ENCODE measurements at regions not wholly inside any gene's neighbourhood (a gene's known extent, or its start where the extent isn't known, plus 50 kb on each side); places are given as distances from the start of the nearest gene placed in this dataset.

DNA sequence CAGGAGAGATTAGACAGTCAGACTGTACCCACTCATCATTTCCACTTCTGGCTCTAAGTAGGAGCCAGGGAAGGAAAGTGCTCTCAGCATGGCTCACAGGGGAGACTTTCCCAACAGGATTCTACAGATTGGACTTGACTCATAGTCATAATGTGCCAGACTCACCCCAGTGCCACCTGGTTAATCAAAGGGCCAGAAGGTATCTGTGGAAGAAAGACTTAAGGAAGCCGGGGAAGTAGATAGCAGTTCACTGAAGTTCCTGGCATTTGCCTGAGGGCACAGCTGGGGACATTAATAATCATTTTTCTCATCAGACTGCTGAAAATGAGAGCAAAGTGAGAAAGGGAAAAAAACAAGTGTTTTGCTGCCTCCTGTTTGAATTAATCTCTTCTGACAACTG lies 717.5 kb downstream of the TUSC7 start (continued):
- TF ChIP-seq, protein P1, sequence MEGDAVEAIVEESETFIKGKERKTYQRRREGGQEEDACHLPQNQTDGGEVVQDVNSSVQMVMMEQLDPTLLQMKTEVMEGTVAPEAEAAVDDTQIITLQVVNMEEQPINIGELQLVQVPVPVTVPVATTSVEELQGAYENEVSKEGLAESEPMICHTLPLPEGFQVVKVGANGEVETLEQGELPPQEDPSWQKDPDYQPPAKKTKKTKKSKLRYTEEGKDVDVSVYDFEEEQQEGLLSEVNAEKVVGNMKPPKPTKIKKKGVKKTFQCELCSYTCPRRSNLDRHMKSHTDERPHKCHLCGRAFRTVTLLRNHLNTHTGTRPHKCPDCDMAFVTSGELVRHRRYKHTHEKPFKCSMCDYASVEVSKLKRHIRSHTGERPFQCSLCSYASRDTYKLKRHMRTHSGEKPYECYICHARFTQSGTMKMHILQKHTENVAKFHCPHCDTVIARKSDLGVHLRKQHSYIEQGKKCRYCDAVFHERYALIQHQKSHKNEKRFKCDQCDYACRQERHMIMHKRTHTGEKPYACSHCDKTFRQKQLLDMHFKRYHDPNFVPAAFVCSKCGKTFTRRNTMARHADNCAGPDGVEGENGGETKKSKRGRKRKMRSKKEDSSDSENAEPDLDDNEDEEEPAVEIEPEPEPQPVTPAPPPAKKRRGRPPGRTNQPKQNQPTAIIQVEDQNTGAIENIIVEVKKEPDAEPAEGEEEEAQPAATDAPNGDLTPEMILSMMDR (conservative IDR thresholded peaks at IDR 0.05; ENCODE audit: low read depth in 2 of 2) = no peak
- no peak for TF ChIP-seq CREB1 (CRISPR knock-in tag; IDR thresholded peaks at IDR 0.05; ENCODE audit: low read depth)
- no peak for TF ChIP-seq ZNF331 (CRISPR knock-in tag; IDR thresholded peaks at IDR 0.05; ENCODE audit: low read depth)
- TF ChIP-seq EZH2 (IDR thresholded peaks at IDR 0.05; ENCODE audit: low read depth, unreplicated experiment) = no peak
- TF ChIP-seq, protein P2, sequence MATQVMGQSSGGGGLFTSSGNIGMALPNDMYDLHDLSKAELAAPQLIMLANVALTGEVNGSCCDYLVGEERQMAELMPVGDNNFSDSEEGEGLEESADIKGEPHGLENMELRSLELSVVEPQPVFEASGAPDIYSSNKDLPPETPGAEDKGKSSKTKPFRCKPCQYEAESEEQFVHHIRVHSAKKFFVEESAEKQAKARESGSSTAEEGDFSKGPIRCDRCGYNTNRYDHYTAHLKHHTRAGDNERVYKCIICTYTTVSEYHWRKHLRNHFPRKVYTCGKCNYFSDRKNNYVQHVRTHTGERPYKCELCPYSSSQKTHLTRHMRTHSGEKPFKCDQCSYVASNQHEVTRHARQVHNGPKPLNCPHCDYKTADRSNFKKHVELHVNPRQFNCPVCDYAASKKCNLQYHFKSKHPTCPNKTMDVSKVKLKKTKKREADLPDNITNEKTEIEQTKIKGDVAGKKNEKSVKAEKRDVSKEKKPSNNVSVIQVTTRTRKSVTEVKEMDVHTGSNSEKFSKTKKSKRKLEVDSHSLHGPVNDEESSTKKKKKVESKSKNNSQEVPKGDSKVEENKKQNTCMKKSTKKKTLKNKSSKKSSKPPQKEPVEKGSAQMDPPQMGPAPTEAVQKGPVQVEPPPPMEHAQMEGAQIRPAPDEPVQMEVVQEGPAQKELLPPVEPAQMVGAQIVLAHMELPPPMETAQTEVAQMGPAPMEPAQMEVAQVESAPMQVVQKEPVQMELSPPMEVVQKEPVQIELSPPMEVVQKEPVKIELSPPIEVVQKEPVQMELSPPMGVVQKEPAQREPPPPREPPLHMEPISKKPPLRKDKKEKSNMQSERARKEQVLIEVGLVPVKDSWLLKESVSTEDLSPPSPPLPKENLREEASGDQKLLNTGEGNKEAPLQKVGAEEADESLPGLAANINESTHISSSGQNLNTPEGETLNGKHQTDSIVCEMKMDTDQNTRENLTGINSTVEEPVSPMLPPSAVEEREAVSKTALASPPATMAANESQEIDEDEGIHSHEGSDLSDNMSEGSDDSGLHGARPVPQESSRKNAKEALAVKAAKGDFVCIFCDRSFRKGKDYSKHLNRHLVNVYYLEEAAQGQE (IDR thresholded peaks at IDR 0.05; ENCODE audit: unreplicated experiment) = no peak
- TF ChIP-seq EZH2phosphoT487 (IDR thresholded peaks at IDR 0.05; ENCODE audit: unreplicated experiment) = no peak
- TF ChIP-seq STAT1 (IDR thresholded peaks at IDR 0.05; ENCODE audit: unreplicated experiment) = no peak
- TF ChIP-seq ZNF114 (CRISPR knock-in tag; IDR thresholded peaks at IDR 0.05) = no peak
- TF ChIP-seq NANOG (IDR thresholded peaks at IDR 0.05; ENCODE audit: borderline replicate concordance) = no peak

DNA sequence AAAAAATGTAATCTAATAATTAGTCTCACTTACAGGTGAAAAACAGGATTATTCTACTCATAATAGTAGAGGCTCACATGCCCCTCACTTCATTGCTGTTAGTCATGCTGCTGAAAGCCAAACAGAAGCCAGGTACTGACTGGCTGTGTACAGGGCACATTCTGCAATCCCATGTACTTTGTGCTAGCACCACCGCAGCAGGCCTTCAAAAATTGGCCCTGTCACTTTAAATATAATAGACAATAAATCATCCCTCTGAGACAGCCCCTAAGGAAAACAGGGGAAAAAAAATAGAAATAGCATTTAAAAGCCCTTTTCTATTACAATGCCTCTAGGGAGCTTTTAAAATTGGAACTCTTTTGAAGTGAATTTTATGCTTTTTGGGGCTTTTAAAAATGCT lies 723.8 kb downstream of the TUSC7 start:
- H3K27me3 ChIP-seq (ENCODE audit: insufficient read depth) = no peaks in the 10 kb centered on the region
- no peaks in the 10 kb centered on the region for H3F3A ChIP-seq (replicated peaks; ENCODE audit: low read depth)
- no peaks in the 10 kb centered on the region for H3K9me2 ChIP-seq (ENCODE audit: insufficient read depth)
- H3K4me3 ChIP-seq = no peak overlapping the region
- H4K20me1 ChIP-seq (replicated peaks; ENCODE audit: insufficient read depth) = no peaks in the 10 kb centered on the region
- DNase-seq (ENCODE audit: low spot score) (no peak), ATAC-seq (no peak)
- no peak overlapping the region for H3K4me2 ChIP-seq
- H3K4me1 ChIP-seq (ENCODE audit: insufficient read depth) = no peaks in the 10 kb centered on the region; the same call in 1 of the 2 replicates
- H3K9me3 Mint-ChIP-seq = no peaks in the 10 kb centered on the region
- H3K4me3 Mint-ChIP-seq = no peak overlapping the region
- H3K36me3 Mint-ChIP-seq (ENCODE audit: low read depth) = no peaks in the 10 kb centered on the region
- no peak overlapping the region for H3K27ac Mint-ChIP-seq
- no peak overlapping the region for H2AFZ ChIP-seq
- H3K79me2 ChIP-seq (replicated peaks; ENCODE audit: insufficient read depth) = no peaks in the 10 kb centered on the region
- no peaks in the 10 kb centered on the region for H3K36me3 ChIP-seq (ENCODE audit: insufficient read depth)
- peaks cover 10% of the 10 kb centered on the region; the same call in 1 of the 3 replicates for H3K4me1 Mint-ChIP-seq
- H3K27me3 Mint-ChIP-seq (ENCODE audit: insufficient read depth, low read depth, poor library complexity) = no peaks in the 10 kb centered on the region
- no peak overlapping the region for H3K27ac ChIP-seq (ENCODE audit: low read depth)
- TF ChIP-seq, protein P1 (conservative IDR thresholded peaks at IDR 0.05; ENCODE audit: low read depth in 2 of 2) = no peak
- TF ChIP-seq, protein P2 (IDR thresholded peaks at IDR 0.05; ENCODE audit: unreplicated experiment) = no peak
- TF ChIP-seq, protein P3, sequence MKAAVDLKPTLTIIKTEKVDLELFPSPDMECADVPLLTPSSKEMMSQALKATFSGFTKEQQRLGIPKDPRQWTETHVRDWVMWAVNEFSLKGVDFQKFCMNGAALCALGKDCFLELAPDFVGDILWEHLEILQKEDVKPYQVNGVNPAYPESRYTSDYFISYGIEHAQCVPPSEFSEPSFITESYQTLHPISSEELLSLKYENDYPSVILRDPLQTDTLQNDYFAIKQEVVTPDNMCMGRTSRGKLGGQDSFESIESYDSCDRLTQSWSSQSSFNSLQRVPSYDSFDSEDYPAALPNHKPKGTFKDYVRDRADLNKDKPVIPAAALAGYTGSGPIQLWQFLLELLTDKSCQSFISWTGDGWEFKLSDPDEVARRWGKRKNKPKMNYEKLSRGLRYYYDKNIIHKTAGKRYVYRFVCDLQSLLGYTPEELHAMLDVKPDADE (IDR thresholded peaks at IDR 0.05) = no peak

Data from GM23338 (cell line).